Mucosa of descending colon (tissue), 3 donors: ENCODE measurements at regions not wholly inside any gene's neighbourhood (a gene's known extent, or its start where the extent isn't known, plus 50 kb on each side); places are given as distances from the start of the nearest gene placed in this dataset.

Source experiments
- ATAC-seq: fragments of 200-7000 bp; cut with Tn5 transposase; one replicate; pipeline ENCODE4 v1.9.1; 2020; ENCODE audit warnings: mild to moderate bottlenecking, moderate library complexity
- DNase-seq, 3 donors: peaks; one replicate each; pipeline ENCODE4 v3.0.0-alpha.2; 2020
- H3K36me3 ChIP-seq: fragments of 200-600 bp; one replicate; pipeline ENCODE4 v1.8.0; 2021; ENCODE audit warnings: low read depth, mild to moderate bottlenecking
- H3K4me1 ChIP-seq: fragments of 200-600 bp; one replicate; pipeline ENCODE4 v1.8.0; 2021; ENCODE audit warnings: low read depth, mild to moderate bottlenecking
- H3K4me3 ChIP-seq: fragments of 200-600 bp; one replicate; pipeline ENCODE4 v1.8.0; 2021; ENCODE audit warnings: mild to moderate bottlenecking
- H3K9me3 ChIP-seq: fragments of 200-600 bp; one replicate; pipeline ENCODE4 v1.8.0; 2021; ENCODE audit warnings: mild to moderate bottlenecking
- CTCF ChIP-seq: fragments of 200-600 bp; IDR thresholded peaks from one replicate; pipeline ENCODE4 v1.8.0; 2022; ENCODE audit warnings: antibody characterized with exemption, mild to moderate bottlenecking
- intact Hi-C, 2 donors: fragments of 100-400 bp; cut with DNase I in 1 of 2; cut with micrococcal nuclease in 1 of 2; formaldehyde crosslinking; loops; one replicate each; pipeline versions ENCODE4 v1.11.0 to v1.11.1; 2022; cut with DNase I, micrococcal nuclease
- donor health status: DM: no; HTN: no; CAD: no; lungs with moderate emphysema.
- donor health status: DM: no; HTN: no; CAD: no.
- donor health status: DM: no; HTN: yes; CAD: no.

GRCh38 chr3:66107855-66108254 lies 69.1 kb upstream of the MAGI1 start:
- intact Hi-C loops = no loop called here
- DNase-seq = no peak
- Histone ChIP-seq H3K9me3 (no peaks in the 10 kb centered on the region), H3K4me1 (no peaks in the 10 kb centered on the region), H3K36me3 (no peaks in the 10 kb centered on the region), H3K4me3 (no peak overlapping the region)
- ATAC-seq = no peak
- TF ChIP-seq CTCF = no peak

- no peak for TF ChIP-seq CTCF
- intact Hi-C loops = no loop called here
- no peaks in the 10 kb centered on the region for H3K36me3 ChIP-seq
- no peak for DNase-seq
- no peak overlapping the region for H3K4me3 ChIP-seq
- no peaks in the 10 kb centered on the region for H3K9me3 ChIP-seq
- ATAC-seq = no peak
- H3K4me1 ChIP-seq = no peaks in the 10 kb centered on the region
Observed at GRCh38 chr3:66106788-66107187, 68.1 kb upstream of the MAGI1 start.

- TF ChIP-seq CTCF = no peak
- intact Hi-C loops = no loop called here
- Histone ChIP-seq H3K4me1 (no peaks in the 10 kb centered on the region), H3K4me3 (no peak overlapping the region), H3K9me3 (no peaks in the 10 kb centered on the region), H3K36me3 (no peaks in the 10 kb centered on the region)
- DNase-seq (no peak), ATAC-seq (no peak)
Observed at GRCh38 chr3:66104535-66104934, 65.8 kb upstream of the MAGI1 start.

GRCh38 chr3:66103729-66104128 lies 65.0 kb upstream of the MAGI1 start:
- DNase-seq (peak in 1 of 3 donors; percentile 6), ATAC-seq (no peak)
- intact Hi-C loops = no loop called here
- no peak for TF ChIP-seq CTCF
- Histone ChIP-seq H3K36me3 (no peaks in the 10 kb centered on the region), H3K4me1 (no peaks in the 10 kb centered on the region), H3K4me3 (no peak overlapping the region), H3K9me3 (no peaks in the 10 kb centered on the region)

- intact Hi-C loops = no loop called here
- no peak overlapping the region for H3K4me3 ChIP-seq
- no peaks in the 10 kb centered on the region for H3K36me3 ChIP-seq
- TF ChIP-seq CTCF = no peak
- ATAC-seq (no peak), DNase-seq (no peak)
- H3K4me1 ChIP-seq = no peaks in the 10 kb centered on the region
- H3K9me3 ChIP-seq = no peaks in the 10 kb centered on the region
Observed at GRCh38 chr3:66101901-66102300, 63.2 kb upstream of the MAGI1 start.

- Histone ChIP-seq H3K4me1 (no peaks in the 10 kb centered on the region), H3K9me3 (peaks cover 6% of the 10 kb centered on the region), H3K4me3 (no peak overlapping the region), H3K36me3 (no peaks in the 10 kb centered on the region)
- TF ChIP-seq CTCF = no peak
- no peak for DNase-seq
- ATAC-seq = no peak
- intact Hi-C loops = no loop called here
Observed at GRCh38 chr3:66099541-66100065, 60.9 kb upstream of the MAGI1 start.
